Activated CD8-positive, alpha-beta T cell treated with anti-CD3 and anti-CD28 coated beads for 36 hours (primary cell): ENCODE measurements at regions not wholly inside any gene's neighbourhood (a gene's known extent, or its start where the extent isn't known, plus 50 kb on each side); places are given as distances from the start of the nearest gene placed in this dataset.

Experiments used
- ATAC-seq: fragments of 200-7000 bp; cut with Tn5 transposase; one replicate; pipeline ENCODE4 v1.10.0; 2021; ENCODE audit warnings: mild to moderate bottlenecking, moderate library complexity
- CTCF ChIA-PET: fragments of 350-600 bp; sonication (Branson Sonifier 250); formaldehyde crosslinking; loops from one replicate; lab custom pipeline; 2021; ENCODE audit warnings: antibody characterized with exemption; lab: Charles Lee
- POLR2A ChIA-PET: fragments of 350-600 bp; sonication (Branson Sonifier 250); formaldehyde crosslinking; loops from one replicate; lab custom pipeline; 2021; ENCODE audit warnings: antibody characterized with exemption; lab: Charles Lee
- DNase-seq: peaks from one replicate; pipeline ENCODE4 v3.0.0-alpha.2; 2020
- H3K27ac Mint-ChIP-seq: one replicate; pipeline ENCODE4 v1.8.0; 2021; ENCODE audit warnings: mild to moderate bottlenecking, mixed read lengths
- H3K27me3 Mint-ChIP-seq: one replicate; pipeline ENCODE4 v1.8.0; 2021; ENCODE audit warnings: mixed read lengths
- H3K36me3 Mint-ChIP-seq: one replicate; pipeline ENCODE4 v1.8.0; 2021; ENCODE audit warnings: low read depth, mixed read lengths
- H3K4me1 Mint-ChIP-seq: one replicate; pipeline ENCODE4 v1.8.0; 2021; ENCODE audit warnings: low read depth, mixed read lengths
- H3K4me3 Mint-ChIP-seq: one replicate; pipeline ENCODE4 v1.8.0; 2021; ENCODE audit warnings: mild to moderate bottlenecking, moderate library complexity, mixed read lengths
- H3K9me3 Mint-ChIP-seq: one replicate; pipeline ENCODE4 v1.8.0; 2021; ENCODE audit warnings: mixed read lengths
- intact Hi-C: fragments of 100-400 bp; cut with micrococcal nuclease; formaldehyde crosslinking; loops from one replicate; pipeline ENCODE4 v1.10.0; 2022
- TF ChIP-seq, protein P1 (sequence below): fragments of 200-600 bp; IDR thresholded peaks from one replicate; pipeline ENCODE4 v1.8.0; 2022; ENCODE audit warnings: antibody characterized with exemption, mild to moderate bottlenecking

DNA sequence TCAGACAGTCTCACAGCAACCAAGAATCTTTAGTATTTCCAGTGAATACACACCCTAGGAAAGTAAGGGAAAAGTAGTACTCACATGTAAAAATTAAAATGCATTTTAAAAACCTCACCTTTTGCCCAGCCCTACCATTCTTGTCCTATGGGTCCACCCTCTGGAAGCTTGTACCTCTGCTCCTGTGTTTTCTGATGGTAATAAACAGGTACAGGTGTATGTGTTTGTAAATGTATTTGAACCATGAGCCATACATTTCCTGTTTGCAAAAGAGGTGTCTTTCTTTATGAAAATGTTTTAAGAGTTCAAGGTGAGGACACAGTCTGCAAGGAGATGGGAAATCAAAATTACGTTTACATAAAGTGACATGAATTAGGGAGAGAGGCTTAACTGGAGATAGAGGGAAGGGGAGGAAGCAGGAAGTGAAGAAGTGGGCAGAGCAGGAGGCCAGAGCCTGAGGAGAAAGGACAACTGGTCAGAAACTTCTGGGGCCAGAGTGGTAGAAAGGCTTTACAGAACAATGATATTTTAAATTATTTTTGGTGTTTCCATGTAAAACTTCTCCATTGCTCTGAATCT, 52.0 kb upstream of the IVNS1ABP start:
- no peaks in the 10 kb centered on the region for H3K27me3 Mint-ChIP-seq
- ChIA-PET POLR2A (no interaction called here), CTCF (no interaction called here)
- no peaks in the 10 kb centered on the region for H3K36me3 Mint-ChIP-seq
- H3K9me3 Mint-ChIP-seq = no peaks in the 10 kb centered on the region
- DNase-seq = no peak
- intact Hi-C loops = no loop called here
- no peak for ATAC-seq
- TF ChIP-seq, protein P1, sequence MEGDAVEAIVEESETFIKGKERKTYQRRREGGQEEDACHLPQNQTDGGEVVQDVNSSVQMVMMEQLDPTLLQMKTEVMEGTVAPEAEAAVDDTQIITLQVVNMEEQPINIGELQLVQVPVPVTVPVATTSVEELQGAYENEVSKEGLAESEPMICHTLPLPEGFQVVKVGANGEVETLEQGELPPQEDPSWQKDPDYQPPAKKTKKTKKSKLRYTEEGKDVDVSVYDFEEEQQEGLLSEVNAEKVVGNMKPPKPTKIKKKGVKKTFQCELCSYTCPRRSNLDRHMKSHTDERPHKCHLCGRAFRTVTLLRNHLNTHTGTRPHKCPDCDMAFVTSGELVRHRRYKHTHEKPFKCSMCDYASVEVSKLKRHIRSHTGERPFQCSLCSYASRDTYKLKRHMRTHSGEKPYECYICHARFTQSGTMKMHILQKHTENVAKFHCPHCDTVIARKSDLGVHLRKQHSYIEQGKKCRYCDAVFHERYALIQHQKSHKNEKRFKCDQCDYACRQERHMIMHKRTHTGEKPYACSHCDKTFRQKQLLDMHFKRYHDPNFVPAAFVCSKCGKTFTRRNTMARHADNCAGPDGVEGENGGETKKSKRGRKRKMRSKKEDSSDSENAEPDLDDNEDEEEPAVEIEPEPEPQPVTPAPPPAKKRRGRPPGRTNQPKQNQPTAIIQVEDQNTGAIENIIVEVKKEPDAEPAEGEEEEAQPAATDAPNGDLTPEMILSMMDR = no peak
- no peak overlapping the region for H3K4me3 Mint-ChIP-seq
- peaks cover 12% of the 10 kb centered on the region for H3K4me1 Mint-ChIP-seq
- no peak overlapping the region for H3K27ac Mint-ChIP-seq

DNA sequence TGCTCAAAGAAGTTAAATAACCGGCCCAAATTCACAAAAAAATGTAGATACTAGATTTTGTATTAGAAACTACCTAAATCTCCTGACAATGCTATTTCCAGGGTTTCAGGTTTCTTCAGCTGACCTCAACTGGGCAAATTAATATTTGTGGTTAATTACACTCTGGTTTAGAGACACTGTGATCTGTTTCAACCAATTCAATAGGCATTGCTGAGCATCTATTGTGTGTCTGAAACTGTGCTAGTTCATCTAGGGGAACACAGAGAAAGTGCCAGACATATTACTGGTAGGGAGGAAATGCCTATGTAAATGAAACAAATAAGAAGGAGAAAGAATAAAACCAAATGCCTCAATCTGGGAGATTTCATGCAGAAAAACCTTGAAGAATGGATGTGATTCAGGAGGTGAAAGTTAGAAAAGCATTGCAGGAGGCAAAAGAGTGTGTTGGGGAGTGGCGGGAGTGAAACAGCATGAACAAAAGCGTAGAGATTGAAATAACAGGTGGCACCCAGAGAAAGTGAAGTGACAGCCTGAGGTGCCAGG, 51.3 kb upstream of the IVNS1ABP start:
- CTCF ChIA-PET = no interaction called here
- DNase-seq = no peak

DNA sequence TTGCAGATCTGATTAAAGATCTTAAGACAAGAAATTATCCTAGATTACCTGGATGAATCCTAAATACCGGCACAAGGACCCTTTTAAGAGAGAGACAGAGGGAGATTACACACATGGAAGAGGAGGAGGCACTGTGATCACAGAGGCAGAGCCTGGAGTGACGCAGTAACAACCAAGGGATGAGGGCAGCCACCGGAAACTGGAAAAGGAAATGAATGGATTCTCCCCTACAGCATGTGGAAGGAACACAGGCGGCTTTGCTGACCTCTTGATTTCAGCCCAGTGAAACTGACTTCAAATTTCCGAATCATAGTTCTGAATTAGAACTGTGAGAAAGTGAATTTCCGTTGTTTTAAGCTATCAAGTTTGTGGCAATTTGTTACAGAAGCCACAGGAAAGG, 50.2 kb upstream of the IVNS1ABP start:
- H3K27me3 Mint-ChIP-seq = no peaks in the 10 kb centered on the region
- no peaks in the 10 kb centered on the region for H3K36me3 Mint-ChIP-seq
- H3K4me1 Mint-ChIP-seq = no peaks in the 10 kb centered on the region
- ChIA-PET CTCF (no interaction called here), POLR2A (no interaction called here)
- TF ChIP-seq, protein P1 = no peak
- no peaks in the 10 kb centered on the region for H3K9me3 Mint-ChIP-seq
- ATAC-seq = no peak
- no peak overlapping the region for H3K4me3 Mint-ChIP-seq
- no peak overlapping the region for H3K27ac Mint-ChIP-seq
- intact Hi-C loops = no loop called here
- DNase-seq = no peak

More for the DNA sequence above, 51.3 kb upstream of the IVNS1ABP start:
- Mint-ChIP-seq H3K9me3 (no peaks in the 10 kb centered on the region), H3K4me1 (peaks cover 8% of the 10 kb centered on the region), H3K27me3 (no peaks in the 10 kb centered on the region), H3K4me3 (no peak overlapping the region), H3K27ac (no peak overlapping the region), H3K36me3 (no peaks in the 10 kb centered on the region)
- POLR2A ChIA-PET = no interaction called here
- no peak for ATAC-seq
- TF ChIP-seq, protein P1 = no peak
- intact Hi-C loops = no loop called here
